ENCODE measurements at regions not wholly inside any gene's neighbourhood (a gene's known extent, or its start where the extent isn't known, plus 50 kb on each side); places are given as distances from the start of the nearest gene placed in this dataset.
A peak's percentile ranks its signal among the peaks of the same experiment; 100 is the strongest.

- peak; percentile 35 for DNase-seq (ENCODE audit: insufficient read length, low spot score)
Measured at GRCh38 chr4:41318839-41319530, 62.3 kb downstream of the UCHL1 start.

GRCh38 chr4:41319553-41319952 is 62.8 kb downstream of the UCHL1 start:
- DNase-seq (ENCODE audit: insufficient read length, low spot score) (peak; percentile 62), FAIRE-seq (peak; percentile 93)

More at GRCh38 chr4:41318839-41319530, 62.3 kb downstream of the UCHL1 start:
- FAIRE-seq: no peak

GRCh38 chr4:41320278-41320677 is 63.5 kb downstream of the UCHL1 start:
- no peak for DNase-seq (ENCODE audit: insufficient read length, low spot score)
- no peak for FAIRE-seq

GRCh38 chr4:41320786-41321185 is 64.1 kb downstream of the UCHL1 start:
- FAIRE-seq (no peak), DNase-seq (ENCODE audit: insufficient read length, low spot score) (no peak)

- DNase-seq (ENCODE audit: insufficient read length, low spot score) (no peak), FAIRE-seq (no peak)
Measured at GRCh38 chr4:41321216-41321945, 64.7 kb downstream of the UCHL1 start.

- FAIRE-seq: no peak
Measured at GRCh38 chr4:41322617-41323016, 65.9 kb downstream of the UCHL1 start.

GRCh38 chr4:41323179-41323578 is 66.5 kb downstream of the UCHL1 start:
- no peak for DNase-seq (ENCODE audit: insufficient read length, low spot score)

More at GRCh38 chr4:41322617-41323016, 65.9 kb downstream of the UCHL1 start:
- DNase-seq (ENCODE audit: insufficient read length, low spot score): no peak

GRCh38 chr4:41323706-41324105 is 67.0 kb downstream of the UCHL1 start:
- DNase-seq (ENCODE audit: insufficient read length, low spot score) (no peak), FAIRE-seq (no peak)

More at GRCh38 chr4:41323179-41323578, 66.5 kb downstream of the UCHL1 start:
- no peak for FAIRE-seq

- FAIRE-seq: no peak
- no peak for DNase-seq (ENCODE audit: insufficient read length, low spot score)
Measured at GRCh38 chr4:41324861-41325260, 68.1 kb downstream of the UCHL1 start.

- DNase-seq (ENCODE audit: insufficient read length, low spot score): no peak
- no peak for FAIRE-seq
Measured at GRCh38 chr4:41325901-41326300, 69.2 kb downstream of the UCHL1 start.

GRCh38 chr4:41326776-41327175 is 70.0 kb downstream of the UCHL1 start:
- no peak for DNase-seq (ENCODE audit: insufficient read length, low spot score)
- no peak for FAIRE-seq

GRCh38 chr4:41327770-41328169 is 71.0 kb downstream of the UCHL1 start:
- FAIRE-seq: no peak
- no peak for DNase-seq (ENCODE audit: insufficient read length, low spot score)

- FAIRE-seq (no peak), DNase-seq (ENCODE audit: insufficient read length, low spot score) (no peak)
Measured at GRCh38 chr4:41329361-41329760, 72.6 kb downstream of the UCHL1 start.

- DNase-seq (ENCODE audit: insufficient read length, low spot score): no peak
- no peak for FAIRE-seq
Measured at GRCh38 chr4:41331224-41331623, 74.5 kb downstream of the UCHL1 start.

- no peak for DNase-seq (ENCODE audit: insufficient read length, low spot score)
- no peak for FAIRE-seq
Measured at GRCh38 chr4:41332510-41333054, 75.9 kb downstream of the UCHL1 start.

- no peak for DNase-seq (ENCODE audit: insufficient read length, low spot score)
Measured at GRCh38 chr4:41334182-41334581, 77.5 kb downstream of the UCHL1 start.

GRCh38 chr4:41339812-41340809 is 83.4 kb downstream of the UCHL1 start:
- DNase-seq (ENCODE audit: insufficient read length, low spot score) (no peak), FAIRE-seq (no peak)

More at GRCh38 chr4:41334182-41334581, 77.5 kb downstream of the UCHL1 start:
- no peak for FAIRE-seq

GRCh38 chr4:41346306-41347061 is 89.8 kb downstream of the UCHL1 start:
- peak; percentile 98 for FAIRE-seq

GRCh38 chr4:41349021-41349420 is 92.3 kb downstream of the UCHL1 start:
- FAIRE-seq (no peak), DNase-seq (ENCODE audit: insufficient read length, low spot score) (no peak)

More at GRCh38 chr4:41346306-41347061, 89.8 kb downstream of the UCHL1 start:
- peak; percentile 87 for DNase-seq (ENCODE audit: insufficient read length, low spot score)
